ENCODE measurements at regions not wholly inside any gene's neighbourhood (a gene's known extent, or its start where the extent isn't known, plus 50 kb on each side); places are given as distances from the start of the nearest gene placed in this dataset.

DNA sequence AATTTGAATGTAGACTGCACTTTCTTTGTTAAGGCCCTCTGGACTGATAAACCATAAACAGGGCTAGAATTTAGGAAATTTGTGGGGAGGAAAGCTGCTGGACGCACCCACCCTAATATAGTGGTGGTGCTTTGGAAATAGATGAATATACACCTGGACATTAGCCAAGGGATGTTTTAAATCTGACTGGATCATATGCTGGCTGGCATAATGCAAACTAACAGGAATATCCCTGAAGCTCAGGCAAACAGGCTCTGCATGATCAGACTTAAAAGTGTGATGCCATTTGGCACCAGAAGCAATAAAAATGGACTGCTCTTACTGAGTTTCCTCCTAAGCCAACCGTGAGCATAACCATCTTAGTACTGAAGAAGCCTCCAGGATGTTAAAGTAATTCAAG lies 465.8 kb upstream of the ROBO1 start:
- TF ChIP-seq CTCF (IDR thresholded peaks at IDR 0.05): no peak
- no peak for TF ChIP-seq ZFX (IDR thresholded peaks at IDR 0.05; ENCODE audit: borderline replicate concordance)

All from 22Rv1 (cell line).